NB4 (cell line): ENCODE measurements at regions not wholly inside any gene's neighbourhood (a gene's known extent, or its start where the extent isn't known, plus 50 kb on each side); places are given as distances from the start of the nearest gene placed in this dataset.
"Not testable (repeated sequence)": the region's sequence is repeated elsewhere in the genome, so short reads cannot be mapped to it uniquely, and the experiment has no call there.

Source experiments
- DNase-seq: peaks from one replicate; pipeline ENCODE4 v3.0.0; 2010; ENCODE audit warnings: low read depth
- H3K4me3 ChIP-seq: one replicate; pipeline ENCODE4 v1.5.1; 2011; ENCODE audit warnings: mild to moderate bottlenecking, low read depth, low read length, moderate library complexity
- CTCF ChIP-seq: IDR thresholded peaks from one replicate; pipeline ENCODE4 v1.5.1; 2012; ENCODE audit warnings: low read depth, low read length
- MYC ChIP-seq: IDR thresholded peaks from 2 replicates; pipeline ENCODE4 v1.6.1; 2011; ENCODE audit warnings: low read depth, low read length
- POLR2A ChIP-seq: IDR thresholded peaks from 2 replicates; pipeline ENCODE4 v1.6.1; 2011; ENCODE audit warnings: mild to moderate bottlenecking; ENCODE audit not compliant: insufficient read length; ENCODE audit errors: extremely low read depth
- TF ChIP-seq, protein P1 (sequence below): IDR thresholded peaks from 2 replicates; pipeline ENCODE4 v1.6.1; 2011; ENCODE audit warnings: low read depth, low read length

- no peak for DNase-seq
- no peak overlapping the region for H3K4me3 ChIP-seq
- no peak for TF ChIP-seq MYC
- TF ChIP-seq, protein P1, sequence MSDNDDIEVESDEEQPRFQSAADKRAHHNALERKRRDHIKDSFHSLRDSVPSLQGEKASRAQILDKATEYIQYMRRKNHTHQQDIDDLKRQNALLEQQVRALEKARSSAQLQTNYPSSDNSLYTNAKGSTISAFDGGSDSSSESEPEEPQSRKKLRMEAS: no peak
- TF ChIP-seq CTCF: no peak
- no peak for TF ChIP-seq POLR2A
These were observed 178.3 kb downstream of the MRPS30 start for GRCh38 chr5:44987026-44987425.

DNA sequence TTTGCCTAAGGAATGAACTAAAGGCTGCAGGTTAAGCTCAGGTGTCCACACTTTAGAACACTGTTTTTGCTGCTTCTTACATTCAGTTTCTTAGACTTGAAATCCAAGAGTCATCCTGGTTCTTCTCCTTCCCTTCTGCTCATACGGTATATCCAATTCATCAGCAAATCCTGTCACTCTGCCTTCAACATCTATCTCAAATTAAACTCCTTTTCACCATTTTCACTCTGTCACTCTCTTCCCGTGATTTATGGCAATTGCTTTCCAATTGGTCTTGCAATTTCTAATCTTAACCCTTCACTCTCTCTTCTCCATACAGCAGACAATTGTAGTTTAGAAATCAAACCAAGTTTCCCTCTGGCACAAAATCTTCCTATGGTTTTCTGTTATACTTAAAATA lies 182.9 kb downstream of the MRPS30 start:
- no peak for DNase-seq
- H3K4me3 ChIP-seq: no peak overlapping the region
- TF ChIP-seq, protein P1: no peak
- no peak for TF ChIP-seq CTCF

DNA sequence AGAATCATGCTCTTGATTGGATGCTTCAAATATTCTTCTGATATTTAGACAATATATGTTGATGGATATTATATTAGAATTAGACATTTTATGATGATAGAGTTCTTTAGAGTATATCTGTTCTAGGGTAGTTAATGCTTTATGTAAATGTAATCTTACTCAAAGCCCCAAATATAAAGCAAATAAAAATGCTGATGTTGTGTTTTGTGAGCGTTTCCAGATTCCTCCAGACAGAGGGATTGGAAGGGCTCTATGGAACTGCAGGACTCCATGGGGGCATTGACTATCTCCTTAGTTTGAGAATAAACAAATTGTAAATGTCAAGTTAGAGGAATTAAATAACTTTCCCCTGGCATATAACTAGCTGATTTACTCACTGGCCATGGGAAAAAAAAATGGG lies 184.5 kb downstream of the MRPS30 start:
- no peak for TF ChIP-seq MYC
- no peak for DNase-seq
- no peak overlapping the region for H3K4me3 ChIP-seq

DNA sequence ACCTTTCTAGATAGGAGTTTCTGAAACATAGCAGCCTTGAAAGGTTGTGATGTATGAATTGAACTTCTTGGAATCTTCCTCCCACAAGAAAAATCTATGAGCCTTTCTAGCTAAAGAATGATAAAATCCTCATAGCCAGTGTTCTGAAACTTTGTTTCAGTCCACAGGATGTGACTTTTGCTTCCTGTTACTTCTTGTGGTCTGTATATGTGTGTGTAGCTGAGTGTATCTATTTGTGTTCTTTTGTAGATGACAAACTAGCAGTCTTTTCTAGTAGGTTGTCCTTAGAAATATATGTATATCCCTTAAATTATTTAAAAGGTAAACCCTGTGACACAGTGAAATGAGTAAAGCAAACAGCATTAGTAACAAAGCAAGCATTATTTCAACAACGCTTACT lies 188.8 kb downstream of the MRPS30 start:
- TF ChIP-seq POLR2A: no peak
- TF ChIP-seq, protein P1: no peak
- no peak for TF ChIP-seq MYC
- no peak for TF ChIP-seq CTCF
- no peak for DNase-seq
- no peak overlapping the region for H3K4me3 ChIP-seq

- not testable (repeated sequence) for H3K4me3 ChIP-seq, DNase-seq
These were observed 198.4 kb downstream of the MRPS30 start for GRCh38 chr5:45007102-45007501.

DNA sequence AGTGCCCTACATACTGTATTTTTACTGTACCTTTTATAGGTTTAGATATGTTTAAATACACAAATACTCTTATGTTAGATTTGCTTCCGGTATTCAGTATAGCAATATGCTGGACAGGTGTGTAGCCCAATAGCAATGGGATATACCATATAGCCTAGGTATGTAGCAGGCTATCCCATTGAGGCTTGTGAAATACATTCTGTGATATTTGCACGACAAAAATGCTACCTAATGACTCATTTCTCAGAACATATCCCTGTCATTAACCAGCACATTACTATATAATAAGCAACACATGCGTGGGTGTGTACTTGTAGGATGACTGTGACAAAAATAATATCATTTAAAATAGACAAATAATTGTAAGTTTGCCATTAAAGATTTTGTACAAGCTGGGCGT lies 208.8 kb downstream of the MRPS30 start:
- DNase-seq: no peak
- no peak for TF ChIP-seq POLR2A
- TF ChIP-seq MYC: no peak
- TF ChIP-seq CTCF: no peak
- TF ChIP-seq, protein P1: no peak
- no peak overlapping the region for H3K4me3 ChIP-seq

- H3K4me3 ChIP-seq: no peak overlapping the region
- DNase-seq: no peak
These were observed 220.8 kb downstream of the MRPS30 start for GRCh38 chr5:45029553-45029952.

More at GRCh38 chr5:45029553-45029952, 220.8 kb downstream of the MRPS30 start:
- TF ChIP-seq MYC: no peak
- no peak for TF ChIP-seq CTCF
- TF ChIP-seq, protein P1: no peak
- no peak for TF ChIP-seq POLR2A
